GM19025 (cell line): ENCODE measurements at regions not wholly inside any gene's neighbourhood (a gene's known extent, or its start where the extent isn't known, plus 50 kb on each side); places are given as distances from the start of the nearest gene placed in this dataset.

Experiments used
- ATAC-seq: cut with Tn5 transposase; IDR thresholded peaks from one replicate; pipeline ENCODE4 v1.9.1; 2021; ENCODE audit warnings: mild to moderate bottlenecking, low read depth, moderate library complexity; ENCODE audit not compliant: unreplicated experiment

DNA sequence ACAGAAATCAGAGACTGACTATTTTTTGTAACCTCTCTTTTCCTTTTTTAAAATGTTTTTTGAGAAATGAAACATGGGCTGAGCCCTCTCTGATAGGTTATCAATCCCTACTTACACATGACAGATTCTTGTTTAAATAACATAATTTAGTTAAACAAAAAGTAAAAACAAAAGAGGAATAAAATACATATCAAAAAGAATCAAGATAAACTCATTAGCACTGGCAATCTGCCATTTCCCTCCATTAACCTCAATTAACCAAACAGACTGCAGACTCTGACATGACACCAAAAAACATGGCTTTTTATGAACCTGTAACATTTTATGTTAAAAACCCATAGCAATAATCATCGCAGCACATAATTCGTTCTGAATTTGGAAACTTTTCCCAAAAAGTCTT, 284.4 kb upstream of the MTNR1B start:
- ATAC-seq, result no peak

DNA sequence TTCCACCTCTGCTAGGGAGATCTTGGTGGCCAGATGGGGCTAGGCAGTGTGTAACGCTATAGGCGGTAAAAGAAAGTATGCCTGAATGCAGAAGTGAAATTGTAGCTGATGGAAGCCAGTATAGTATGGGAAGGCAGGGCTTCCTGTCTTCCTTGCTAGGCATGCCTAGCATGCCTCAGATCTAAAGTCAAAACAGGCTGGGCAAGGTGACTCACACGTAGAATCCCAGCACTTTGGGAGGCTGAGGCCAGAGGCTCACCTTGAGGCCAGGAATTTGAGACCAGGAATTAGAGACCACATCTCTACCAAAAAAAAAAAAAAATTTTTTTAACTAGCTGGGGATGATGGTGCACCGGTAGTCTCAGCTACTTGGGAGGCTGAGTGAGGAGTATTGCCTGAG, 281.7 kb upstream of the MTNR1B start:
- no peak for ATAC-seq

DNA sequence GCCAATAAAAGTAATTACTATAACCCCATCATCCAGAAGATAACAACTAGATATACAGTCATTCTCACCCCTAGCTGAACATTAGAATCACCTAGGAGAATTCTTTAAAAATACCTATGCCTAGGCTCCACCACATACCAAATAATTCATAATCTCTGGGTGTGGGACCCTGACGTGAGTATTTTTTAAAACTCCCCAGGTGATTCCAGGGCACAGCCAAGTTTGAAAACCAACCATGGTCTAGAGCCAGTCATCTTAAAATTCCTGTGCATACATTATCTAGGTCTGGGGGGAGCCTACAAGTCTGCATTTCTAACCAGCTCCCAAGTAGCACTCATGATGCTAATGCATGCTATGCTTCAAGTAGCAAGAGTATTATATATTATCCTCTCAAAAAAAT, 281.0 kb upstream of the MTNR1B start:
- no peak for ATAC-seq

DNA sequence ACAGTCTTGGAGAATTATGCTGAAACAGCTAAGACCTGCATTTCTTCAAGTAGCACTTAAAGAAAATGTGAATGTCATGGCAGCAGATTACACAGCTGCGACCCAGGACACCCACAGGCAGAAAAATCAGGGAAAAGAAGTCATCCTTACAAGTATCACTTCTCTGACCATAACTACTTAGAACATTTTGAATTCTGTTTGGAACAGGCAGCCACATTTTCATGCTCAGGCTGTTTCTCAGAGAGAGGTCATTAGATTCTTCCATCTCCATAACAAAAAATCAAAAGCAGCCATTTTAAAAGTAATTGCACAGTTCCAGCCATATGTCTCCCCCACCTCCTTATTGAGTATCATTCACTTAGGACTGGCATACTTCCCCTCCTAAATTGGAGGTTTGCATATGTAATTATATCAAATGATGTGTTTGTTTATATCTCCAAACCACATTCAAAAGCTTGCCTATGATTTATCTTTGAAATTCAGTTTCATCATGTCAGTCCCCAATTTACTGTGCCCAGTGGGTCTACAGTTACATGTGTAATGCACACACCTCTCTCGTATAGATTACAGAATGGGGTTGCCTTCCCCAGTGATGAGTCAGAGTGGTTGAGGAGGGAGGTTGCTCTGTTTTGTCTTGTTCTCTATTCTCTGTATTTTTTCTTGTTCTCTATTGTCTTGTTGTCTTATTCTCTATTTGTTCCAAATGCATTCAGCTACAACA, 276.5 kb upstream of the MTNR1B start:
- no peak for ATAC-seq

DNA sequence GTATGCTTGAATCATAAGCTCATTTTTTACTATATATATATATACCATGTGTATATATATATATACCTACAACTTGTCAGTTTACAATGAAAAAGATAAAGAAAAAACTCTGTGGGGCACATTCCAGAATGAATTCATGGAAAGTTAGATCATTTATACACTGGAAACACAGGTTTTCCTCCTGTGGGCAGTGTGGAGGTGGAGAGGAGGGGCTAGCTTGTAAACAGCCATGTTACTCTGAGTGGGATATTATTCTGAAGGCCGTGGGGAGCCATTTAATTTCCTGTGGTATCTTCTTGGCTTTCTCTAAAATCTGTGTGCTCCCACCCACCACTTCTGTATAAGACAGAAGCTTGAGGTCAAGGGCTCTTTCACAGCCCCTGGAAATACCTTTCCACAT, 273.4 kb upstream of the MTNR1B start:
- ATAC-seq, result no peak

DNA sequence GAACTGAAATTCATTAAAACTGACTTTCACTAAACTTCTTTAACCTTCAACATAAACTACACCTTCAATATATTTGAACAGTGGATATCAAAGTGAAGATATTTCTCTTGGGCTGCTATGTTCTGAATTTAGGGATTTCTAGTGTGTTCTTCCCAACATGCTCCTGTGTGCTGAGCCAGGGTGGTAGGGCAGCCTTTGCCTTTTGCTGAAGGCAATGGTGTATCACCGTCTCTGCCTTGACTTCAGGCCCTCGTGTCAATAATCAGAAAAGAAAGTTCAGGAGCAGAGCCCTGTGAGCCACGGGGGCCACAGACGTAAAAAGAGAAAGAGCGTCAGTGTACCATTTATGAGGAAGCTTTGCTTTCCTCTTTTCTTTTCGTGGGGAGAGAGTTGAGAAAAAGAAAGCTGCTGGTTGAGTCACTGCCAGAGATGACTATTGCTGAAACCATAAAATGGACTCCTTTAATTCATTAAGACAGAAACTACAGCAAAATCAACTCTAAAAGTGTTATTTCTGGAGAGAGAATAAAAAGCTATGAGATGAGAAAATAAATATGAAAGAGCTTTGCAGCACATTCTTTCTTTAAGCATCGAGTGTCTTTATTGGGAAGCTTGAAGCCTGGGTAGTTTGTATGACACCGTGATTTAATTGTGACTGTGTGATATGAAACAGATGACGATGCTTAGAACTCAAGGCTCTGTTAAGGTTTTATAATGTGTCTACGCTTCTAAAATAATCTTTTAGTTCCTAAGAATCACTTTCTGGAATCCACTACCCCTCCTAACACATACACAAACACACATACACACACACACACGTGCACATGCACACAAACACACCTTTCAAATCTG, 271.8 kb upstream of the MTNR1B start:
- no peak for ATAC-seq

DNA sequence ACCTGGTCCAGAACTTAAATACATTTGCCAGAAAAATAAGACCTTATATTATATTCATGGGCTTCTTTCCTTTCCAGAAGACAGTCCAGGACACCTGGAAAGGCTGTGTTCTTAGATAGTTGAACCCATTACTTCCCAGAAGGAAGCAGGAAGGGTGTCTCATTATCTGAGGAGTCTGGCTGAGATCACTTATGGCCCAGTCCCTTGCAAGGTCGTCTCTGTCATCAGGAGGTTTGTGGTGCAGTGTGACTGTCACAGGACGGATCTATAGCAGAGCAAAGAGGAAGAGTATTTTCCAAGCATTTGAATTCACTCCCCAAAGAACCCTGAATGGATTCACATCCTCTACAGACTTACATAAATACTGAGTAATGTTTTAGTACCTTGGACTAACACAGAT, 270.7 kb upstream of the MTNR1B start:
- ATAC-seq, result no peak

DNA sequence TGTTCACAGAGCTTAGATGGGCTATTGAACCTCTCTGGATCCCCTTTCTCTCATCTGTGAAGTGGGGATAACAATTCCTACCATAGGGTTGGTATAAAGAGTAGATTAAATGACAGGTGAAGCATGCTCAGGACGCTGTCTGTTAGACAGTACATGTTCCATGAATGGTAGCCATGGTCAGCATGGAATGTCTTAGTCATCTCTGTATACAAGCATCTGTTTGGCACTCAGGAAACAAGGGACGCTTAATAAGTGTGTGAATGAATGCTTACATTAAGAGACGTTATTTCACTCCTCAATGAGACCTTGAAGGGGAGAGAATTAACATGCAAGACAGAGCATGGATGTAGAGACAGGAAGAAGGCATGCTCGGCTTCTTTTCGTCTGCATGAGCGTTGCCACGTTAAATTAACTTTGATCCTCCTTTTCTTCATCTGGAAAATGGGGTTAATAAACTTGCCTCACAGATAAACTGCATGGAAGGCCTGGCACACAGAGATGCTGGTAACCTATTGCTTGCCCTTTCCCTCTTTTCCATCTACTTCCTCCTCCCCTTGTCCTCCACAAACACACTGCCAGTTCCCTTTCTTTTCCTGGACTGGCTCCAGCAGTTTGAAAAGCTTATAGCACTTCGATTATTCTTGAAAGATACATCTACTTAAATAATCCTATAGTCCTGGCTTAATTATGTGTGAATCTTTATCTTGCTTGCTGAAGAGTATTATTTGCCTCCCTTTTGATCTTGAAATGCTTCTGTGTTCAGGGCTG, 267.2 kb upstream of the MTNR1B start:
- no peak for ATAC-seq

DNA sequence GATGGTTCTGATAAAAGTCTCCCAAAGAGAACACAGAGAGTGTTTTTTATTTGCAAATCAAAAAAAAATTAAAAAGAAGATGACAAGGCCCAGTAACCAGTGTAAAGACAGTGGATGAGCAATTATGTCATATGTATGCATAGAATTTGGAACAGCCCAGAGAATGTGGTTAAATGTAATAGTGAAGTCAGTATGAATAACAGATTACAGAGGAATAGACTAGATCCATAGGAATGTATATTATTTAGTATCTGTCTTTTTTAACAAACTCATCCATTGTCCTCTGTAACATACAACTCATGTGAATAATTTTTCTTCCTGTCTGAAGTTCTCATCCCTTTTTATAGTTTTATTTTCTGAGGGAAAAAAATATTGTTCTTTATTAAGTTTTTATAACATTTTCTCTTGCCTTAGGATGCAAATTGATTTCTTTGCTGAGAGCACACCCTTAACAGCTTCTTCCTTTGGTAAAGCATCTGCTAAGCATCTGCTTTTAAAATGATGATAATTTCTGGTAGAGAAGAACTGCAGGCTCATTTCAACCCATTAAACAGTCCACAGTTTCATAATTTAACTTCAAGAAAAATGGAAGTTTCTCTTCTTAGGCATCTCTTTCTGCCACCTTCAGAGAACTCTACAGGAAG, 266.5 kb upstream of the MTNR1B start:
- no peak for ATAC-seq

DNA sequence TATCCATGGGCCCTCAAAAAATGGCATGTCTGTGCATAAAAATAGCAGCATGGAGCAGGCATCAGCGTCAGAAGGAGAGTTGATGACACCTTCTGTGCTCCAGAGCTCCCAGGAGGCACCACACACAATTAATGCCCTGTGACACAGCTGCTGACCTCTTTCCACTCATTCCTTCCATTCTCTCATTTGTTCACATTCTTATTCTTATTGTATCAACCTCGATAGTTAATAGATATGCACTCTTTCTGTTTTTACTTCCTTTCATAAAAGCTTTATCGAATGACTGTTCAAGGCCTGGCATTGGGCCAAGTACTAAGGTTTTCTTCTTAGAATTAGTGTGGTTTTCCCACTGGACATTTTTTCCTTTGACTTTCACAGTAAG, 266.0 kb upstream of the MTNR1B start:
- ATAC-seq, result no peak

DNA sequence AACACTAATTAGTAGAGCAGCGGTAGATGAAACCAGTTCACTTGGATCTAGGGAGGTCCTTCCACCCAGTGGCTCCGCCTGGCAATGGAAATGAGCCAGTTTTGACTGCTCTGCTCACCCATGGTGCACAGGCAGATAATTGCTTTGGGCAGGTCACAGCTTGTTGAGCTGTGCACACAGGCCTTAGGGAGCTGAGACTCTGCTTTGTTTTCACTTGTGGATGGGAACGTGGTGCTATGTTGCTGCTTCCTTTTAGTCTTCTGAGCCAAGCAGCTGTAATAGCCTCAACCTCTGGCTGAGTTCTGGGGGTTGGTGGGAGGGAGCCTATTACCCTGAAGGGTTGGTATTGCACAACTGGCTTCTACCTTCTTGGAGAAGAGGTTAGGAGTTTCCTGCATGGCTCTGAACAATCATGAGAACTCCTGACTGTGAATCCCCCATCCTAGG, 262.3 kb upstream of the MTNR1B start:
- ATAC-seq, result no peak

DNA sequence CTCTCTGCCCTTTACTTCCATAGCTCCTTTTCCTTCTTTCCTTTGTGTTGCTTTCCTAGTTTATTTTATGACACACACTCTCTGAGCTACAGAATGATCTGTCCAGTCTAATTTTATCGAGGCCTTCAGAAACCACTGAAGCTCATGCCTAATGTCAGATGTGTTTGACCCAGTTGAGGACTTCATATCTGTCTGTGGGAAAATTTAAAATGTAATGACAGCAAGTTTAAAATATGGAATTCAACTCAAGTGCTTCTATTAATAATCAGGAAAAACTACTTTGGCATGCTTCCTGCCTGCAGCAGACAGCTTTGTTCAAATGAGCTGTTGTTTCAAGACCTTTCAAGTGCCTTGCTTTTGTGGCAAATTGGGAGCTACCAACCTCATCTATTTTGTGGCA, 261.8 kb upstream of the MTNR1B start:
- no peak for ATAC-seq

DNA sequence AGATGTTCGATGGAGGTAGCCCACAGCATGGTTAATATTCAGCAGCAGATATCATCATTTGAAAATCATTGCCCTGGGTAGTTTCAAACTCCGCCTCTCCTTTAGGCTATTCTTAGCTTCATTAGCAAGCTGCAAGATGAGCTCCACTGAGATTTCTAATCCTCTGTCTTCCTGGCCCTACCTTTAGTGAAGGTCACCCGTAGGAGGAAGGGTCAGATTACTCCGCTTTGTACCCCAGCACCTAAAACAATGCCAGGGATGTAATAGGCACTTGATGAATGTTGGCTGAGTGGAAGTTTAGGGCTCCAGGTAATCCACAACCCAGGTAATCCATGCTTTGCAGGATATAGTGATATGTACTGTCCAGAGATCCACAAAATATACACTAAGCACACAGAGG, 260.1 kb upstream of the MTNR1B start:
- ATAC-seq, result no peak

DNA sequence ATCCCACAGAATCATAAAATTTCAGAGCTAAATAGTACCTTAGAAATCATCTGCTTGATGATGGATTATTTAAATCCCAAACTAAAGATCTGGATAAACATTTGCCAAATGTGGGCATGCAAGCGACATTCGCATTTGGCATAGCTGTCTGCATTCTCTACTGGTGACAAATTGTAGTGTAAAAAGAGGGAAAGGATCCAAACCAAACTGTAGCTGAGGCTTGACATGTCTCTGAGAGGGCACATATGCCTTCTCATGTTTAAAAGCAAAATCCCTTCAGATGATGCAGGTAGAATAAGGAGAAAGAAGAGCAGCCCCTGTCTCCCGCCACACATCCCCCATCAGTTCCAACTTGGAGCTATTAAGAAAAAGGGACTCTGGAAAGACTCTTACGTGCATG, 257.5 kb upstream of the MTNR1B start:
- no peak for ATAC-seq

DNA sequence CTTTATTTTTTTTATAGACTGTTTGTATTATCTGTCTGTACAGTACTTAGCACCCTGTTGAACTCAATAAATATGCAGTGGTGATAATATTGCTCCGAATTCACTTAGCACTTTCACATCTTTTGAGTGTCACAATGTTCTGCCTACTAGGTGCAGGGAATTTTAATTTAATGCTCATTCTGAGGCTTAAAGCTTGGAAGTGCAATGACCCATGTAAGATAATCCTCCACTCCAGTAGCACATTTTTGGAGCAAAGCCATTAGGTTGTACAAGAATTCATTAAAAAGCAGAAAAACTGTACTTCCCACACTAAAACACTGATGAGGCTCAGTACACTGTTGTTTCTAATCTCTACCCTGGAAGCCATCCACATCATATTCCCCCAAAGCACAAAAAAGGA, 255.3 kb upstream of the MTNR1B start:
- no peak for ATAC-seq

DNA sequence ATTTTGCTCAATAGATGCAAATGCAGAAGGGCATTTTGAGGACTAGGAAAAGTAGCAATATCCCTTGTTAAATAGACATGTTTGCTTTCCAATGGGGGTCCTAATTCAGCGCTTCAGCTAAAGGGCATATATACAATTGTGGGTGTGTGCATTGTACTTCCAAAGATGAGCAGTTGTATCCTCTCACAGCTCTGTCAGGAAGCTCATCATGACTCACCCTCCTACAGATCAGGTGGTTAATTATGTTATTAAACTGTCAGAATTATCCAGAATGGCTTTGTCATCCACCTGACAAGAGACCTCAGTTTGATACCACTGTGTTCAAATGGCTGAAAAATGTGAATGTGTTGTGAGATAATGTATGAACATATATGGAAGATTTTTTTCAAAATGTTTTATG, 252.2 kb upstream of the MTNR1B start:
- no peak for ATAC-seq

DNA sequence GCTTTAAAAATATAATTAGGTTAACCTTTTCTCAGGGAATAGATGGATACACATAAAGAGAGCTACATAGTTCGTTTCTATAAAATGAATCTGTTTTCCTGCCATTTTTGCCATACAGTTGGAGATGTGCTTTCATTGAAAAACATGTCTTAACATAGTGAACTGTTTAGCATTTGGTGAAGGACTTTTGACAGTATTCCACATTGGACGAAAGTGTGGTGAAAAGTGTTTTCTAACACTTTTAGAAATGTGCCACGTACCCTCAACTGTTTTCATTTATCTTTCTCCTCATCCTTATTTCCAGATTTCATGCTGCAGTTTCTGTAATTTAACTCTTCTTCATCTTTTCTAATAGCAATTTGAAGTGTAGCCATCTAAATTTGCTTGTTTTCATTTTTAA, 249.1 kb upstream of the MTNR1B start:
- ATAC-seq, result no peak

DNA sequence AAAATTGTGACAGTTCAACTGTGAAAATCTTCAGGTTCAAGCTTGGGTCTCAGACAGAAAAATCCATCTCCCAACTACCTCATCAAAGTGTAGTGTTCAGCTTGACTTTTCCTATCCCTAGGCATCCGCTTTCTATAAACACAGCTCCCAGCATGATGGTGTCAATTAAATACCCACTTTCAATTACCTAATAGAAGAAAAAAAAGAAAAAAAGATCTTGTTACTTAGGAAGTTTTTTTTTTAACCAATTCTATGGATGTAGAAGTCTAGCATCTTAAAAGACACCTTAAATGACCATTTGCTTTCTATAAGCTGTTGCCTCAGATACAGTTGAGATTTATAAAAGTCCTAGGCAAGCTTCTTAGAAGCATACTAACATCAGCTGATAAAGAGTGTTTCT, 244.1 kb upstream of the MTNR1B start:
- no peak for ATAC-seq

DNA sequence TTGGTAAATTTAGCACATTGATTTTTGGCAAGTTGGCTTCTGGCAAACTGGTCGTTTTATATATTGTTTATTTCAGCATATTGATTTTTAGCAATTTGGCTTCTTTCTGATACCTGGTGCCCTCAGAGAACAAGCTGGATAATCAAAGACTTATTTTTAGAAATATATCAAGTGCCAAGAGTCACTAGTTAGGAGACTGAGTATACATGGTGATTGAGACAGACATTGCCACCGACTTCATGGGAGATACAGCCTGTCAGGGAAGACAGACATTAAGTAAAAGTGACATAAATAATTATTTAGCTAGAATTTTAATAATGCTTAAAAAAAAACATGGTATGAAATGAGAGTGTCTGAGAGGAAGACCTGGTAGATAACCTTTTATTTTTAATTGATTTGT, 242.3 kb upstream of the MTNR1B start:
- ATAC-seq, result no peak

DNA sequence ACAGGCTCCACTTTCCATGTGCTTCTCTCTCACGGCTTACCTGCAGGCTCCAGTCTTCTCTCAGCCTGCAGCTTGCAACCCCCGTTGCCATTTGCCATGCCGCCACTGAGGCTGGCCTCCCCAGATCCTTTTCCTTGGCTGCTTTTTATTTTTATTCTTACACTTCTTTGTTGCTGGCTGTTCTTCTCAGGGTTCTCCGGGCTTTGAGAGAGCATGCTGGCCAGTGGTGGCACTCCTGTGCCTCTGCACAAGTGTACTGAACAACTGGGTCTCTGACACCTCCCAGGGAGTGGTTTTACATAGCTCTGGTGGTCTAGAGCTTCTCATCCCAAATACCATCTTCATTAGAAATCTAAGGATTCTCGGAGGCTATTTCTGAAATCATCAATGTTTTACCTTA, 241.7 kb upstream of the MTNR1B start:
- ATAC-seq, result no peak

DNA sequence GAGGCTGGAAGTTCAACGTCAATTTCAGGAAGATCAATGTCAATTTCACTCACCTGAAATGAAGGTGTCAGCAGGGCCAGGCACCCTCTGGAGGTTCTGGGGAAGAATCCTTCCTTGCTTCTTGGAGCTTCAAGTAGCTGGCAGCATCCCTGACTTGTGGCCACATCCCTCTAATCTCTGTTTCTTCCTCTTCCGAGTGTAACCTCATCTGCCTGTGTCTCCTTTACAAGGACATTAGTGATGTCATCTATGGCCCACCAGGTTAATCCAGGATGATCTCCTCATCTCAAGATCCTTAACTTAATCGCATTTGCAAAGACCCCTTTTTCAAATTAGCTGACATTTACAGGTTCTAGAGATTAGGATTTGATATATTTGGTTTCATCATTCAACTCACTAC, 240.8 kb upstream of the MTNR1B start:
- no peak for ATAC-seq
